ENCODE measurements at regions not wholly inside any gene's neighbourhood (a gene's known extent, or its start where the extent isn't known, plus 50 kb on each side); places are given as distances from the start of the nearest gene placed in this dataset.

DNA sequence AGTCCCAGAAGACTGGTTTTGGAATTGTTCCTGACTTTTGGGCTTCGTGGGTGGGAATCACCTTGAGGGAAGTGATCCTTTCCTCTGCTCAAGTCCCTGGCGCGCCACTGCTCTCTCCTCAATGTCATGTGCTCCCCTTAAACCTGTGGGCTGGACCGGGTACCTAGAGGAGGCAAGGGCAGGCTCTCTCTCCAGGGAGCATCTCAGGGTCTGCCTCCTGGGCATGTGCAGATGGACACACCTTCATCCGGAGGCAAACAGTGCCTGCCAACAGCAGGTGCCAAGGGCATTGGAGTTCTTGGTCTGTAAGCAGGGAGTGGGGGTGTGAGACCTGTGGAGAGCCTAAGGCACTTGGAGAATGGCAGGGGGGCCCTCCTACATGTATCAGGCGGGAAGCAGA lies 142.6 kb downstream of the INHBB start:
- in situ Hi-C loops (cut with MboI; ENCODE audit: low sequenced_read_pairs in 4 of 4): no loop called here
- no peak for TF ChIP-seq POLR2A (IDR thresholded peaks at IDR 0.05)
- TF ChIP-seq CTCF (IDR thresholded peaks at IDR 0.05 in 4 of 5, conservative IDR thresholded peaks at IDR 0.05 in 1 of 5): no peak
- H3K4me3 ChIP-seq: no peak overlapping the region
- H3K27ac ChIP-seq: no peak overlapping the region
- intact Hi-C loops (cut with DNase I; ENCODE audit: low total_unique reads): loop anchor here (10.0 kb wide), 1 partner anchor 446 kb away; no protein-coding TSS in a partner anchor
- H3K27me3 ChIP-seq: no peaks in the 10 kb centered on the region
- DNase-seq (no peak), ATAC-seq (no peak)
- H3K9me3 ChIP-seq: no peaks in the 10 kb centered on the region
- no peaks in the 10 kb centered on the region for H3K4me1 ChIP-seq
- no peaks in the 10 kb centered on the region for H3K36me3 ChIP-seq

DNA sequence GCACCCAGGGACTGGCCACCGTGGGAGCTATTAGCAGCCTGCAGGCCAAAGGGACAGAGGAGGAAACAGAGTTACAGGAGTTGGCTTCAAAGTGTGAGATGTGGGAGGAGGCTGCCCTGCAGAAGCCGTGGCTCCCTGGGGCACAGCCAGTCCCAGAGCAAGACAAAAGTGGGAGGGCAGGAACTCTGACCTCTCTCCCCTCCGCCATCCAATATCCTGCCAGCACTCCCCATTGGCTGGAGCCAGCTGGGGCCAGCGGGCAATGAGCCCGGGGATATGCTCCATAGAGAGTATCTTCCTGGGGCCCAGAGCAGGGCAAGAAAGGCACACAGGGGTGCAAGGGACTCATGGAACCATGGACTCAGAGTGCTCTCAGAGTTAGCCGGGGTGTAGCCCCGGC lies 143.1 kb downstream of the INHBB start:
- ATAC-seq (no peak), DNase-seq (no peak)
- intact Hi-C loops (cut with DNase I; ENCODE audit: low total_unique reads): loop anchor here (10.0 kb wide), 1 partner anchor 446 kb away; no protein-coding TSS in a partner anchor
- Histone ChIP-seq H3K36me3 (no peaks in the 10 kb centered on the region), H3K9me3 (no peaks in the 10 kb centered on the region), H3K4me3 (no peak overlapping the region), H3K4me1 (no peaks in the 10 kb centered on the region), H3K27ac (no peak overlapping the region), H3K27me3 (no peaks in the 10 kb centered on the region)
- TF ChIP-seq CTCF (IDR thresholded peaks at IDR 0.05 in 4 of 5, conservative IDR thresholded peaks at IDR 0.05 in 1 of 5): no peak
- no peak for TF ChIP-seq POLR2A (IDR thresholded peaks at IDR 0.05)
- in situ Hi-C loops (cut with MboI; ENCODE audit: low sequenced_read_pairs in 4 of 4): no loop called here

- Histone ChIP-seq H3K4me3 (no peak overlapping the region), H3K4me1 (no peaks in the 10 kb centered on the region), H3K27ac (no peak overlapping the region), H3K36me3 (no peaks in the 10 kb centered on the region), H3K27me3 (no peaks in the 10 kb centered on the region), H3K9me3 (no peaks in the 10 kb centered on the region)
- no peak for TF ChIP-seq POLR2A (IDR thresholded peaks at IDR 0.05)
- no peak for TF ChIP-seq CTCF (IDR thresholded peaks at IDR 0.05 in 4 of 5, conservative IDR thresholded peaks at IDR 0.05 in 1 of 5)
- intact Hi-C loops (cut with DNase I; ENCODE audit: low total_unique reads) (no loop called here), in situ Hi-C loops (cut with MboI; ENCODE audit: low sequenced_read_pairs in 4 of 4) (no loop called here)
- no peak for DNase-seq
- ATAC-seq: no peak
Measured at GRCh38 chr2:120490091-120490798, 144.3 kb downstream of the INHBB start.

DNA sequence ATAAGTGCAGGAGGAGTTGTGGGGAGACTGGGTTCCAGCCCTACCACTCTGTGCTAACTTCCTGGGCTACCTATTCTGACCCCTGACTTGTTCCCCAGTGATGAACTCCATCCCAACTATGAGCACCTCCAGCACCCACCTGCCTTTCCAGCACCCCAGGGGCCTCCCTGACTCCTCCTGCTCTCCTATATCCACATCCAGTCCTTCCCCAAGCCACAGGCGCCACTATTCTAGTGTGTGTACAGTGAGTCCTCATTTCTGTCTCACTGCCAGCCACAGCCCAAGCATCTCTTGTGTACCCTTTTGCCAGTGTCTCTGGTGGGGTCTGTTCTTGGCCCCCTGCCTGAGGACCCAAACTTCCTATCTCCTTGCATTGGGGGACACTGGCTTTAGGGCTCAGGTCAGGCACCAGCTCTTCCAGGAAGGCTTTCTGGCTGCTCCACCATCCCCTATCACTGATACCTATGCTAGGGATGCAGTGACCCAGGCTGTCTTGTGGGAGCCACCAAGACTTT lies 145.2 kb downstream of the INHBB start:
- Histone ChIP-seq H3K27ac (no peak overlapping the region), H3K4me3 (no peak overlapping the region), H3K9me3 (no peaks in the 10 kb centered on the region), H3K4me1 (no peaks in the 10 kb centered on the region), H3K27me3 (no peaks in the 10 kb centered on the region), H3K36me3 (no peaks in the 10 kb centered on the region)
- DNase-seq (no peak), ATAC-seq (no peak)
- in situ Hi-C loops (cut with MboI; ENCODE audit: low sequenced_read_pairs in 4 of 4): no loop called here
- TF ChIP-seq POLR2A (IDR thresholded peaks at IDR 0.05) (no peak), CTCF (IDR thresholded peaks at IDR 0.05 in 4 of 5, conservative IDR thresholded peaks at IDR 0.05 in 1 of 5) (no peak)
- intact Hi-C loops (cut with DNase I; ENCODE audit: low total_unique reads): no loop called here
